ENCODE measurements at regions not wholly inside any gene's neighbourhood (a gene's known extent, or its start where the extent isn't known, plus 50 kb on each side); places are given as distances from the start of the nearest gene placed in this dataset.

DNA sequence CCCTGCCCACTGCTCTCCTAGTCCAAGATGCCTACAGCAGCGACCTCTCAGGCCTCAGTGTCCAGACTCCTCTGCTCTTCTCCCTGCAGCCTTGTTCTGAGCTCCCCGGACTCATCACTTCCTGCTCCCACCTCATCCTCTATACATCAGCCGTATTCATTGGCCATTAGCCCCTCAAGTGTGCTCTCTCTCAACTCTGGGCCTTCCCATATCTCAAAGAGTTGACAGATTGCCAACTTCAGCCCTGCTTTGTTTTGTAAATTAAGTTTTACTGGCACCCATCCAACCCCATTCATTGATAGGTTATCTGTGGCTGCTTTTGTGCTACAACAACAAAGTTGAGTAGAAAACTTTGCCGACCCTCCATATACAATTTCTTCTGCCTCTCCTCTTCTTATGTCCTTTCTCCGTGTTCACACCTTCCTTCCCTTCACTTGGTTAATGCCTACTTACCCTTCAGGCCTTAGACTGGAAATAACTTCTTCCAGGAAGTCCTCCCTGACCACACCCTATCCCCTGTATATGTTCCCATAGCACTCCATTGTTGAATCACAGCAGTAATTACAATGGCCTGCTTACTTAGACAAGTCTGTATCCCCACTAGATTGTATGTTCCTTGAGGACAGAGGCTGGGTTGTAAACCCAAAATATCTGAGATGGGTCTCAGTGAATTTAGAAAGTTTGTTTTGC lies 63.4 kb upstream of the TANC2 start:
- TF ChIP-seq, protein P1, sequence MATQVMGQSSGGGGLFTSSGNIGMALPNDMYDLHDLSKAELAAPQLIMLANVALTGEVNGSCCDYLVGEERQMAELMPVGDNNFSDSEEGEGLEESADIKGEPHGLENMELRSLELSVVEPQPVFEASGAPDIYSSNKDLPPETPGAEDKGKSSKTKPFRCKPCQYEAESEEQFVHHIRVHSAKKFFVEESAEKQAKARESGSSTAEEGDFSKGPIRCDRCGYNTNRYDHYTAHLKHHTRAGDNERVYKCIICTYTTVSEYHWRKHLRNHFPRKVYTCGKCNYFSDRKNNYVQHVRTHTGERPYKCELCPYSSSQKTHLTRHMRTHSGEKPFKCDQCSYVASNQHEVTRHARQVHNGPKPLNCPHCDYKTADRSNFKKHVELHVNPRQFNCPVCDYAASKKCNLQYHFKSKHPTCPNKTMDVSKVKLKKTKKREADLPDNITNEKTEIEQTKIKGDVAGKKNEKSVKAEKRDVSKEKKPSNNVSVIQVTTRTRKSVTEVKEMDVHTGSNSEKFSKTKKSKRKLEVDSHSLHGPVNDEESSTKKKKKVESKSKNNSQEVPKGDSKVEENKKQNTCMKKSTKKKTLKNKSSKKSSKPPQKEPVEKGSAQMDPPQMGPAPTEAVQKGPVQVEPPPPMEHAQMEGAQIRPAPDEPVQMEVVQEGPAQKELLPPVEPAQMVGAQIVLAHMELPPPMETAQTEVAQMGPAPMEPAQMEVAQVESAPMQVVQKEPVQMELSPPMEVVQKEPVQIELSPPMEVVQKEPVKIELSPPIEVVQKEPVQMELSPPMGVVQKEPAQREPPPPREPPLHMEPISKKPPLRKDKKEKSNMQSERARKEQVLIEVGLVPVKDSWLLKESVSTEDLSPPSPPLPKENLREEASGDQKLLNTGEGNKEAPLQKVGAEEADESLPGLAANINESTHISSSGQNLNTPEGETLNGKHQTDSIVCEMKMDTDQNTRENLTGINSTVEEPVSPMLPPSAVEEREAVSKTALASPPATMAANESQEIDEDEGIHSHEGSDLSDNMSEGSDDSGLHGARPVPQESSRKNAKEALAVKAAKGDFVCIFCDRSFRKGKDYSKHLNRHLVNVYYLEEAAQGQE (IDR thresholded peaks at IDR 0.05; ENCODE audit: insufficient read depth in 1 of 2, low read depth in 2 of 2, low read length in 2 of 2) = no peak
- TF ChIP-seq POLR2AphosphoS5 (IDR thresholded peaks at IDR 0.05; ENCODE audit: low read depth, low read length) = no peak

Data from PFSK-1 (cell line).